ENCODE measurements at regions not wholly inside any gene's neighbourhood (a gene's known extent, or its start where the extent isn't known, plus 50 kb on each side); places are given as distances from the start of the nearest gene placed in this dataset.

GRCh38 chr4:144366425-144366824 is 225.9 kb upstream of the GYPA start:
- no peak for DNase-seq (ENCODE audit: low spot score)
- no peak for TF ChIP-seq NR2F2 (IDR thresholded peaks at IDR 0.05)
- Histone ChIP-seq H3K4me1 (ENCODE audit: control insufficient read depth in 4 of 4, insufficient read depth in 4 of 4, low read length in 3 of 4) (no peaks in the 10 kb centered on the region), H3K9me3 (ENCODE audit: control insufficient read depth in 4 of 4, low read length in 3 of 4) (peaks cover 0 to 4% (median 0%) of the 10 kb centered on the region in 4 donors), H3K9ac (ENCODE audit: low read depth in 1 of 2, low read length in 2 of 2) (no peak overlapping the region), H3K4me3 (ENCODE audit: low read depth in 1 of 3, low read length in 3 of 3) (no peak overlapping the region), H3K27me3 (ENCODE audit: control insufficient read depth in 4 of 4, insufficient read depth in 4 of 4, low read length in 3 of 4) (peaks cover 0 to 3% (median 0%) of the 10 kb centered on the region in 4 donors), H3K36me3 (ENCODE audit: control insufficient read depth in 4 of 4, insufficient read depth in 3 of 4, low read depth in 1 of 4, low read length in 3 of 4) (no peaks in the 10 kb centered on the region), H3K27ac (ENCODE audit: low read depth in 1 of 2, low read length in 2 of 2) (no peak overlapping the region)
- 60% methylated on average over 1 of the region's 1 CpG for WGBS

- TF ChIP-seq REST (IDR thresholded peaks at IDR 0.05) (no peak), SP1 (IDR thresholded peaks at IDR 0.05) (no peak), RXRA (IDR thresholded peaks at IDR 0.05) (no peak), ZBTB33 (IDR thresholded peaks at IDR 0.05) (no peak), HNF4A (conservative IDR thresholded peaks at IDR 0.05) (no peak), MAX (IDR thresholded peaks at IDR 0.05) (no peak)
- Histone ChIP-seq H3K4me1 (ENCODE audit: control insufficient read depth in 4 of 4, insufficient read depth in 4 of 4, low read length in 3 of 4) (no peaks in the 10 kb centered on the region), H3K9ac (ENCODE audit: low read depth in 1 of 2, low read length in 2 of 2) (no peak overlapping the region), H3K4me3 (ENCODE audit: low read depth in 1 of 3, low read length in 3 of 3) (no peak overlapping the region), H3K27me3 (ENCODE audit: control insufficient read depth in 4 of 4, insufficient read depth in 4 of 4, low read length in 3 of 4) (peaks cover 0 to 3% (median 0%) of the 10 kb centered on the region in 4 donors), H3K27ac (ENCODE audit: low read depth in 1 of 2, low read length in 2 of 2) (no peak overlapping the region), H3K9me3 (ENCODE audit: control insufficient read depth in 4 of 4, low read length in 3 of 4) (peaks cover 0 to 4% (median 0%) of the 10 kb centered on the region in 4 donors), H3K36me3 (ENCODE audit: control insufficient read depth in 4 of 4, insufficient read depth in 3 of 4, low read depth in 1 of 4, low read length in 3 of 4) (no peaks in the 10 kb centered on the region)
- DNase-seq (ENCODE audit: low spot score) = no peak
Observed at GRCh38 chr4:144371485-144371884, 231.0 kb upstream of the GYPA start.

- Histone ChIP-seq H3K4me3 (ENCODE audit: low read depth in 1 of 3, low read length in 3 of 3) (no peak overlapping the region), H3K27ac (ENCODE audit: low read depth in 1 of 2, low read length in 2 of 2) (no peak overlapping the region), H3K36me3 (ENCODE audit: control insufficient read depth in 4 of 4, insufficient read depth in 3 of 4, low read depth in 1 of 4, low read length in 3 of 4) (no peaks in the 10 kb centered on the region), H3K9me3 (ENCODE audit: control insufficient read depth in 4 of 4, low read length in 3 of 4) (no peaks in the 10 kb centered on the region), H3K27me3 (ENCODE audit: control insufficient read depth in 4 of 4, insufficient read depth in 4 of 4, low read length in 3 of 4) (peaks cover 0 to 4% (median 0%) of the 10 kb centered on the region in 4 donors), H3K9ac (ENCODE audit: low read depth in 1 of 2, low read length in 2 of 2) (no peak overlapping the region), H3K4me1 (ENCODE audit: control insufficient read depth in 4 of 4, insufficient read depth in 4 of 4, low read length in 3 of 4) (no peaks in the 10 kb centered on the region)
- no peak for TF ChIP-seq RXRA (IDR thresholded peaks at IDR 0.05)
- no peak for DNase-seq (ENCODE audit: low spot score)
- 45% methylated on average over 5 of the region's 5 CpGs for WGBS
Observed at GRCh38 chr4:144374065-144374464, 233.5 kb upstream of the GYPA start.

- no peak for DNase-seq (ENCODE audit: low spot score)
- H3K9ac ChIP-seq (ENCODE audit: low read depth in 1 of 2, low read length in 2 of 2) = no peak overlapping the region
- H3K9me3 ChIP-seq (ENCODE audit: control insufficient read depth in 4 of 4, low read length in 3 of 4) = no peaks in the 10 kb centered on the region
- H3K4me1 ChIP-seq (ENCODE audit: control insufficient read depth in 4 of 4, insufficient read depth in 4 of 4, low read length in 3 of 4) = no peaks in the 10 kb centered on the region
- H3K36me3 ChIP-seq (ENCODE audit: control insufficient read depth in 4 of 4, insufficient read depth in 3 of 4, low read depth in 1 of 4, low read length in 3 of 4) = no peaks in the 10 kb centered on the region
- TF ChIP-seq ATF3 (IDR thresholded peaks at IDR 0.05) = no peak
- no peak for TF ChIP-seq SP1 (IDR thresholded peaks at IDR 0.05)
- no peak for TF ChIP-seq TAF1 (conservative IDR thresholded peaks at IDR 0.05)
- no peak for TF ChIP-seq ZBTB33 (IDR thresholded peaks at IDR 0.05)
- no peak for TF ChIP-seq HNF4A (conservative IDR thresholded peaks at IDR 0.05)
- no peak for TF ChIP-seq GABPA (IDR thresholded peaks at IDR 0.05 in 1 of 2, conservative IDR thresholded peaks at IDR 0.05 in 1 of 2)
- no peak overlapping the region for H3K27ac ChIP-seq (ENCODE audit: low read depth in 1 of 2, low read length in 2 of 2)
- peaks cover 0 to 2% (median 0%) of the 10 kb centered on the region in 4 donors for H3K27me3 ChIP-seq (ENCODE audit: control insufficient read depth in 4 of 4, insufficient read depth in 4 of 4, low read length in 3 of 4)
- 53% methylated on average over 2 of the region's 2 CpGs for WGBS
- H3K4me3 ChIP-seq (ENCODE audit: low read depth in 1 of 3, low read length in 3 of 3) = no peak overlapping the region
Observed at GRCh38 chr4:144376866-144377265, 236.3 kb upstream of the GYPA start.

Data from liver (tissue), 7 donors.